ENCODE measurements at regions not wholly inside any gene's neighbourhood (a gene's known extent, or its start where the extent isn't known, plus 50 kb on each side); places are given as distances from the start of the nearest gene placed in this dataset.
"Not testable (repeated sequence)": the region's sequence is repeated elsewhere in the genome, so short reads cannot be mapped to it uniquely, and the experiment has no call there.

DNA sequence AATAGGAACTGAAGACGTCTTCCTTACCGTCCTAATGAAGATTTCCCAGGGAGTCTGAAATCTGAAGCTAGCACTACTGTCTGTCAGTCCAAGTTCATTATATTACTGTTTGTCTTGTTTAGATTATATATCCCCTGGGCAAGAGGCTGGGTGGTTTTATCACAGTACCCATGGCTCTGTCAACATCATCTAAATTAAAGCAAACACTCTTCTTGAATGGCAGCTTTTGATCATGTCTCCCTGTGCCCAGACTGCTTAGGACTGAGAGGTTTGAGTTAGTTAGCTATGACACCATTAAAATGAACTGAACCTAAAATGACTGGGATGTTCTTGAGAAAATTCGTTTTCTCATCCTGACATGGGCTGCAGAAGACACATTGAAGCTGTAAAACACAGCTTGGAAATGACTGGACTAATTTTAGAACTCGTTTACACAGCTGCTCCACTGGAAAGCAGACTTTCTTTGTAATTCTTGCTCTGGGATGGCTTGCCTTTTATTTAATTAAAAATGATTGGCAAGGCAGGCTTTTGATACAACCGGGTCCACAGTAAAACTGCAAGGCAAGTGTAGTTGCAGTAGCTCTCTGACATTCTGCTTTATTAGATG is 243.5 kb downstream of the MFSD1 start:
- DNase-seq (ENCODE audit: low read depth in 2 of 2), result no peak

DNA sequence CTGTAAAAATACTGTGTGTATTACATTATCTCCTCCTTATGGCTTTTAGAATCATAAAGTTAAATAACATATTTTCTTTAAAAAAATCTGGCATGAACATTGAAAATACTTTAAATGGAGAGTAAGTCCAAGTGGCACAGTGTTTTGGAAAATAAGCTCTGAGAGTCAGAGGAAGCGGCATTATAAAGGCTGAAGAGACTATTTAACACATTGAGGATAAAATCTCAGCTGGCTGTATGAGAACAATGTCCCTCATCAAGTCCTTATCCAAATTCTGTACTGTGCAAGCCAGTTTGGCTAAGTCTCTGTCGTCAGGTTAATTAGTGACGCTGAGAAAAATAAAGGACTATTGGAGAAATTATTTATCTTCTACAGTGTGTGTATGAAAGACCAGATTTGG is 245.5 kb downstream of the MFSD1 start:
- no peak for DNase-seq (ENCODE audit: low read depth in 2 of 2)

DNA sequence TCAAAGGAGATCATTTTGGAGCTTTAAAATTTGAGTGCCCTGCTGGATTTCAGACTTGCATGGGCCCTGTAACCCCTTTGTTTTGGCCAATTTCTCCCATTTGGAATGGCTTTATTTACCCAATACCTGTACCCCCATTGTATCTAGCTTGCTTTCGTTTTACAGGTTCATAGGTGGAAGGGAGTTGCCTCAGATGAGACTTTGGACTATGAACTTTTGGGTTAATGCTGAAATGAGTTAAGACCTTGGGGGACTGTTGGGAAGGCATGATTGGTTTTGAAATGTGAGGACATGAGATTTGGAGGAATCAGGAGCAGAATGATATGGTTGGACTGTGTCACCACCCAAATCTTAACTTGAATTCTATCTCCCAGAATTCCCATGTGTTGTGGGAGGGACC is 250.6 kb downstream of the MFSD1 start:
- not testable (repeated sequence) for DNase-seq (ENCODE audit: low read depth in 2 of 2)

DNA sequence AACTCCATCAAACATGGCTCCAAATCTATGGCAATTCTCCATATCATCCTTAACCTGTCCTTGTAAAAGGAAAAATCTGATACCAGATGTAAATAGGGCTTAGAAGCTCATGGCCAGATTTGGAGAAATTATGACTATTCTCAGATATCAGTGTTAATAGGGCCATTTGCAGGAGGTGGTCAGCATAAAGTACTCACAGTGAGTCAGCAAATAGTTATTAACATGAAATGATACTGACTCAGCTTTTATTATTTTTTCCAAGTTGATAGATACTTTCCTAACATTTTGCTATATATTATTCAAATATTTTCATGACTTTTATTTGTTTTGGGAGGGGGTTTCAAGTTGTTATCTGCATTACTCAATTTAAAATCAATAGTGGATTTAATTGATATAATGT is 255.8 kb downstream of the MFSD1 start:
- DNase-seq (ENCODE audit: low read depth in 2 of 2), result no peak

DNA sequence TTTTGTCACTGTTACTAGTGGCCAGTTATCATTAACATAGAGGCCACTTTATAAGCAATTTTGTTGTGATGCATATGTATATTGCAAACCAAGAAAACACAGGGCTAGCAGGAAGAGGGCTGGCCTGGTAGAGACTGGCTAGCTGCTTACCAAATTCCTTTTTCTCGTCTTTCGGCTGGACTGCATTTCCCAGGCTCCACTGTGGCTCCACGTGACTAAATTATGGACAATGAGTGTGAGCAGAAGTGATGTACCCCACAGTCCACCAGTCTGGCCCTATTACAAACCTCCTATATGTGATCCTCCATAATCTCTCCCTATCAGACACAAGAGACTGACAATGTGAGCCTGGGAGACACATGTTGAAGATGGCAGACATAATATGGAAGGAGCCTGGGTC is 257.0 kb downstream of the MFSD1 start:
- no peak for DNase-seq (ENCODE audit: low read depth in 2 of 2)

DNA sequence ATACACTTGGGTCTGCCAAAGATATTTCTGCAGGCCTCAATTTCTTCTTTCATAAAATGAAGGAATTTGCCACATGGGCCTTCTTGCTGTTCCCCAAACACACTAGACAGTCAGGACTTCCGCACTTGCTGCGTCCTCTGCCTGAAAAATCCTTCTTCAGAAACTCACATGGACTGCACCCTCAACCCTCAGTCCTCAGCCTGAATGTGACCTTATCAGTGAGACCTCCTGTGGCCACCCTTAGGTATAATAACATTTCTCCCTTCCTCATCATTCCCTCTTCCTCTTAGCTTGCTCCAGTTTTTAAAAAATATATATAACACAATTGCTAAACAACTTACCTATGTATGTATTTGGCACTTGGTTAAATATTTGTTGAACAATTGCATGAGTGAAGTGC is 257.5 kb downstream of the MFSD1 start:
- no peak for DNase-seq (ENCODE audit: low read depth in 2 of 2)

DNA sequence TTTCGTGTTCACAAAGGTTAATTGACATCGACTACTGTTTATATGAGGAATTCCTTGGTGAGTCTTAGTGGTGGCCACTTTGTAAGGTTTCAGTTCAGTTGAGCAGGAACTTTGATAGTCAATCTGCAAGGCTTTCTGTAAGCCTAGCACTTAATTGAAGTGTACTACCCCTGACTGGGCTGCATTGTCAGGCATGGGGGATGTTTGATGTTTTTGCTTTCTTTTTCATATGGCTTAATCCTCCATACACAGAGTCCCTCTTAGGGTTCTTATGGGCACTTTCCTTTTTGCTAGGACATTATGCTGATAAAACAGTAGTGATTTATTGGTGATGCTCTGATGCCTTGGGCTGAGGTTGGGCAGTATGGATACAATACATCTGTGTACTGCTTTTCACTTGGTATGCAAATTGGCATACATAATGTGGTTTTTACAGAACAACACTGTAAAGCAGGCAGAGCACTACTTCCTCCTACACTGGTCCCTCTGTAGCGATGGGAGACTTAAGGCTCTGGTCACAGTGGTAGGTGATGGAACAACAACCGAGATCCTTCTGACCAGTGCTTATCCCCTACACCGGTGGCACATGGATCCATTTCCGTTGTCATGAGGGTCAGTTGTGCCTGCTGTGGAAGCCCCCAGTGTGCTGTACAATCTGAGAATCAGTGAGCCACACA is 261.0 kb downstream of the MFSD1 start:
- DNase-seq (ENCODE audit: low read depth in 2 of 2), result no peak

DNA sequence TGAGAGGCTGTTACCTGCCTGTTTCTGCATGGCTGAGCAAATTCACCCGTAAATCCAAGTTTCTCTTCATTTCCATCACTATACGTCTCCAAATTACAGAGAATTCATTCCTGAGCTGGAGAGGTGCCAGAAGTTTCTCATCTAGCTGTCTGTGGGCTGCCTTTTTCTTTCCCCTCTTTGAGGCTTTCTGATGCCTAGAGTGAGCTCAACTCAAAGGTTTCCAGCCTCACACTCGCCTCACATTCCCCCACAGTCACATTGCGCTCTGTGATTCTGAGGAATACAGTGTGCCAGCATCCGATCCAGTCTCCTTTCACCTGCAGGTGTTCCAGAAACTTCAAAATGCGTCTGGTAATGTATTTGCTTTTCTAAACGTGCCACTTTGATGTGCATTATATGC is 267.2 kb downstream of the MFSD1 start, which contains the start of gene IQCJ:
Gene IQCJ (plus strand): TSS at position 229 of the 400 bp plus-strand sequence.
- no peak for DNase-seq (ENCODE audit: low read depth in 2 of 2)

DNA sequence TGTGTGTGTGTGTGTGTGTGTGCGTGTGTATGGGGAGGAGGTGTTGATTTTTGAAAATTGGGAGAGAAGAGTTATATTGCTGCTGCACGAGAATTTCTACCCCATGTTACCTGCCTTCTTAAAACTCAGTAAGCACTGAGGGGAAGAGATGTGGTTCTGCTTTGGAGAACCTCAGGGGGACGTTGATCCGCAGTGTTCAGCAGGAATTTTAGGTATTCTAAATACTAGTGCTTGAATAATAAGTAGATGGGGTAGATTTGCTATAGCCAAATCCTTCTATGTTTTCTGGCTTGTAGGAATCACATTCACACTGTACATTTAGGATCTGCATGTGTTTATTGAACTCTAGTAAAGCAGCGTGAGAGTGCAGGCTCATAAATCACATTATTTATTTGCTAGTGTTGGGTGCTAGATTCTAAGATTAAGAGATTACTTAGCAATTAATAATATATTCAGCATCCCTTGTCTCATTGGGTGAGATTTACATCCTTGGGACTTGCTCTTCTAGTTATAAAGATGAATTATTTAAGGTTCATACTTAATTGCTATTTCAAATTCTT is 268.1 kb downstream of the MFSD1 start:
- DNase-seq (ENCODE audit: low read depth in 2 of 2), result no peak

DNA sequence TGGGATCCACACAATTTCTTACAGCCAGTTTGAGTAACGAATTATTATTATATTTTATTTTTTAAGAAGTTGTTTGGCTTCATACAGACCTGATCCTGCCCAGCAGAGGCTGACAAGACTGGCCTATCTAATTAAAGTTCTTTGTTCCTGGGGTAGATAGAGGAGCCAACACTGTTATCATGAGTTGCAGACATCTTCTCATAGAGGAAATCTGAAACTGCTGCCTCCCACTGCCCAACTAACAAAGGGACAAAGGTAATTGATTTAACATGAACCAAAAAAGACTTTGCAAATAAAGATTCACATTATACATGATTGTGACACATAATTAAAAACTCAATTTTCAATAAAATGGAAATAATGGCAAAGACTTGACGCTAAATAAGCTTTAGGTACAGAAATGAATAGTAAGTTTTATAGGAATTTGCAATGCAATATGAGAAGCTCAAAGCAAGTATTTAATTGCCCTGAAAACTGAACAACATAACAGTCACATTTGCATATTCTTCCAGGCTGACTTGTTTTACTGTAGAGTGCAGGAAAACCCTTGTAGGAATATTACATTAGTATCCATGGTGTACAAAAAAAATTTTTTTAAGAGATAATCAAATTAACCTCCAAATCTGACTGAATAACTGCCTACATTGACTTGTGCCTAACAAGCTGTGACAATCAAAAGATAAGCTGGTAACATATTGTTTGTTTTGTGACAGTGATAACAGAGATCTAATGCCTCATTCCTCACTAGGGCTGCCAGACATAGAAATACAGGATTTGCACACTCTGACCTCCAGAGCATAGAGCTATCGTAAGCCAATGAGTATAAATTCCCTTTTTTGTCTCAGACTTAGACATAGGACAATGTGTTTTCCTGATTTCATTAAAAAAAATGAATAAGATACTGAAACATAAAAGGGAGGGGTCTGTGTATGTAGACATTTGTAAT is 273.2 kb downstream of the MFSD1 start:
- no peak for DNase-seq (ENCODE audit: low read depth in 2 of 2)

DNA sequence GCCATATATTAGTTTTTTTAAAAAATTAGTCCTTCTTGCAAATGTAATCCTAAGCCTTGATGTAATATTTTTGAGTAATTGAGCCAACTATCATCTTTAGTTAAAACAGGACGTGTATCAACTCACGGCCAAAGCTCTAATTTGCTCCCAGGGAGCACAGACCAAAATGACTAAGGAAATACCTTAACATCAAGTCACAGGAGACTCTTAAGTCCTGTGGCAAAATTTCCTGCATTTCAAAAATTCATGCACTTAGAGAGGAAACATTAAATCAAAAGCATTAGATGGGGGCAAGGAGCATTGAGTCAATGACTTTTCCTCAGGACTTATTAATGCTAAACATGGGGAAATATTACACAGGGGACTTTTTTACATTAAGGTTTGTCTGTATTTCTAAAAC is 276.0 kb downstream of the MFSD1 start:
- no peak for DNase-seq (ENCODE audit: low read depth in 2 of 2)

DNA sequence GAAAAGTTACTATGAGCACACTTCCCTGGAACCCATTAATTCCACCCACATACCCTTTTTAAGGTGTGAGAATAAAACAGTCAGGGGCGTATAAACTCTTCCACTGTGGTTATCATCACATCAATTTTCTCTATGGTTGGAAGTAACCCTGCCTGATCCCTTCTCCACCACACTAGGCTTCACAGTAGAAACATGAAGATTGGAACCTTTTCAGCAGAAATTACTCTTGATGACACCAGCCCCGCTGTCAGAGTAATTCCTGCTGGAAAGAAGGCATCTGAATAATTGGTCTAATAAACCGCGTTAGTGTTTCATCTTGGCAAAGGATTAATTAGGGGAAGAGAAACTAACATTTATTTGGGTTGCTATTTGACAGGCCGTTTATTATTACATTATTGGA is 278.4 kb downstream of the MFSD1 start:
- no peak for DNase-seq (ENCODE audit: low read depth in 2 of 2)

DNA sequence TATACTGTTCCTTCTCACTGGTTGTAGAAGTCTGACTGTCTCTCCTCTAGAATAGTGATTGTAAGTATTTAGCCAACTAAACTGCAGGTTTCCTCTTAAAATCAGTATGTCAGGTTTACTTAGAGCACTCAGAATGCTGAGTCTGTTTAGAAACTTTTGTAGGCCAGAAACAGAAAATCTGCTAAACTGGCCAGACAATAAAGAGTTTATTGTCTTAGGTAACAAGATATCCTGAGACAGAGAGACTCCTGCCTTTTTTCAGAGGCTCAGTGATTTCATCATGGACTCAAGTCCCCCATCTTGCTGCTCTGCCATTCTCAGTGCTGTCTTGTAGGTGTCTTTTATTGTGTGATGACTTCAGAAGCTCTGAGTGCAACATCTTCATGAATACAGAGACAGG is 279.0 kb downstream of the MFSD1 start:
- no peak for DNase-seq (ENCODE audit: low read depth in 2 of 2)

DNA sequence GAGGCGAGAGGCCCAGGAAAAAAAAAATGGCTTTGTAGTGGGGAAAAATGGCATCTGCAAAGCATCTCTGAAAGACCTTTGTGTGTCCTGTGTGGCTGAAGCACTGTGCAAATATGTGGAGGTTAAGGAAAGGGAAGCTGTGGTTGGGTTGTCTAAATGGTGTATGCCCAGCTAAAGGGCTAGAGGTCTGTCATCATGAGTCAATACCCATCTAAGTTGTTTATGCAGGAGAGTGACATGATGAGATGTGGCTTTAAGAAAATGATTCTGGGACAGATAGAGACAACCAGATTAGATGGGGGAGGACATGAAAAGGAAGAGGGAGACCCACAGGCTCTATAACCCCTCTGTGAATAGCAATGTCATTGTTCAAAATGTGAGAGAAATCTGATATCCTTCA is 280.7 kb downstream of the MFSD1 start:
- DNase-seq (ENCODE audit: low read depth in 2 of 2), result no peak

DNA sequence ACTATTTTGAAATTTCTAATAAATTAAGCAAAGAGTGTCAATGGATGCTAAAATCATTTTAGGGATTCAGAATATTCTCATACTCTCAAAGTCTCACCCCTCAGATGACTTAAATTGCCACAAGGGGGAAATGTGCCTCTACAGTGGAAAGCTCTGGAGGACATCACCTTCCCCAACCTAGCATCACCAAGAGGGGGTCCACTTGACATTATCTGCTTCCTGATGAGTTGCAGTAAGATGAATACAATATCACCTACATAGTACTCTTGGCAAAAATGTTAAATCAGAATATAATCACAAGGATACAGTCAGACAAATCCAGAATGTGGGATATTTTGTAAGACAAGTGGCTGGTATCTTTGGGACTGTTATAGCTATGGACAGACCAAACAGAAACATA is 290.1 kb downstream of the MFSD1 start:
- DNase-seq (ENCODE audit: low read depth in 2 of 2), result no peak

DNA sequence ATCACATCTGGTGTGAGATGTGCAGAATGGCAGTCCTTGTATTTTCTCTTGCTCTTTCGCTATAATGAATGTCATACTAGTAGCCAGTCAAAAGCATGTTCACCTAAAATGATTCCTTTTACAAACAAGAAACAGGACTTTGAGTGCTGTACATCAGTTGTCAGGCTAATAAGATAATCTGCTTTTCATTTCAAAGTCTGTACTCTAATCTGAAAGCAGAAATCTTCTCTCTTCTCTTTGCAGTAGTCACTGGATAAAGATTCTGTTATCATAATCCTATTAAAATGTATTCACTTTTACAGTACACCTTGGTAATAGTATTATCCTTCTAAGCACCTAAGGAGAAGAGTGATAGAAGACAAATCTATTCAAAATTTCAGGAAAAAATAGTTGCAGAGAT is 300.1 kb downstream of the MFSD1 start:
- no peak for DNase-seq (ENCODE audit: low read depth in 2 of 2)

DNA sequence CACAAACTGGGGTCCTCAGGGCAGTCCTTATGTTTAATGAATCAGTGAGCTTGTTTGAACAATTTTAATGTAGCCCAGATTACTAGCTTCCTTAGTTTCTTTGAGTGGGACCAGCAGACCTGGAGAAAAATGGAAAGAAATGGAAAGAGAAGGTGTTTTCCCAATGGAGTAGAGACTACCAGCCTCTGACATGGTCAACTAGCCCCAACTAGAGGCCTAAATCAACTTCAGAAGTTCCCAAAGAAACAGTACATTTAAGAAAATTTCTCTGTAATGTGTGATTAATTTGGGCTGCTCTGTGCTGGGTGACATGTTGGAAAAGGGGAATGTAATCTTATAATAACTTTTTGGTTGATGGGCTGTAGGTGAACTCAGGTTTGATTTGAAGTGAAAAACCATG is 310.9 kb downstream of the MFSD1 start:
- no peak for DNase-seq (ENCODE audit: low read depth in 2 of 2)

DNA sequence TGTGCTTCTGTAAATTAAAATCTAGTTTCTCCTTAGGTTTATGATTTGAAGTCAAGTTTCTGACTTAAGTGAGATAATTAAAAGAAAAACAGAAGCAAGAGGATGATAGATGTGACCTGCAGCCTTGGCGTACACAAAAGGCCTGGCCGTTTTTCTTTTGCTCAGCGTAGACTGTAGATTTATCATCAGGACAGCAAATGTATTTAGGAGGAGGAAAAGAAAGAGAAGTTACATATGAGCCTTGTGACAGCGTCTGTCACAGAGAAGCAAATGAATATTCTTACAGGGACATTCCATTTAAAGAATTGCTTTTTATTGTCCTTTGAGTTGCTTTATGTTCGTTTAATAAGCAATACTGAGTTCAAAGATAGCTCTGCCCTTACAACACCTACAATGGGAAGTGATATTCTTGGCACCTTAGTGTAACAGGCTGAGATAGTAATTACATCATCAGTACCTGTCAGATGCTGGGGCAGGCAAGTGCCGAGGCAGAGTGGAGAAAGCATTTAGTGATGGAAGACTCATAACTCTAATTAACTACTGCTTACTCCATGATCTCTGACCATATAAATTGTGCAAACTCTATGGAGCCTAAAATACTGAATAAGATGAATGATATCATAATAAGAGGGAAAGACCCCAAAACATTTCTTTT is 311.5 kb downstream of the MFSD1 start:
- no peak for DNase-seq (ENCODE audit: low read depth in 2 of 2)

DNA sequence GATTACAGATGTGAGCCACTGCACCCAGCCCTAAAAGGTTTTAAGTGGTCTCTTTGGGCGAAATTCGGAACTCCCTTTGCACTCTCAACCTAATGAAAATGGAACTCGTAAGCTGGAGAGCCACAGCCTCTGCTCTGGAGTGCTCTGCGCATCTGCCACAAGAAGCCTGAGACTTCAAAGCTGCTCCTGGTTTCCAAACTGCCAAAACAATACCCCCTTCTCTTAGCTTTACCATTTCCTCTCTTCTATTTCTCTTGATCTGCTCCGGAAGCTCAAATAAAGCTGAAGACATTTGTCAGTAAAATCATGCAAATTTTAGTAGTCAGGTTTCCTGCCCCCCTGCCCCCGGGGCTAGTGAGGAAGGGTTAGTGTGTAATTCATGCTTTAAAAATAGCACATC is 312.7 kb downstream of the MFSD1 start:
- no peak for DNase-seq (ENCODE audit: low read depth in 2 of 2)

DNA sequence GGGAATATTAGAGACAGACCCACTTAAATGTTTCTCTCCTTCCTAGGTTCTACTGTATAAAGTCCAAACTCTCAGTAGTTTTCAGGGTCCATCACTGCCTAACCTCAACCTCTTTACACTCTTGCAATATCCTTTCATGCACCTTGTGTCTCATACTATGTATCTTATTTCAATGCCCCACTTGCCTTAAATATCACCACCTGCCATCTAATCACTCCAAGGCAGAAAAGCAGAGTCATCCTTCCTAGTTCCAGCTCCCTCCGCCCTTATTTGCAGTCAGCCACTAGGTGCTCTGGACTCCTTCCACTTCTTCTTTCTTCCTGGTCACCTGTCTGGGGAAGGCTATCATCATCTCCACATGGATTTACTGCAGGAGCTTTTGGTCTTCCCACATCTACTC is 322.0 kb downstream of the MFSD1 start:
- no peak for DNase-seq (ENCODE audit: low read depth in 2 of 2)

DNA sequence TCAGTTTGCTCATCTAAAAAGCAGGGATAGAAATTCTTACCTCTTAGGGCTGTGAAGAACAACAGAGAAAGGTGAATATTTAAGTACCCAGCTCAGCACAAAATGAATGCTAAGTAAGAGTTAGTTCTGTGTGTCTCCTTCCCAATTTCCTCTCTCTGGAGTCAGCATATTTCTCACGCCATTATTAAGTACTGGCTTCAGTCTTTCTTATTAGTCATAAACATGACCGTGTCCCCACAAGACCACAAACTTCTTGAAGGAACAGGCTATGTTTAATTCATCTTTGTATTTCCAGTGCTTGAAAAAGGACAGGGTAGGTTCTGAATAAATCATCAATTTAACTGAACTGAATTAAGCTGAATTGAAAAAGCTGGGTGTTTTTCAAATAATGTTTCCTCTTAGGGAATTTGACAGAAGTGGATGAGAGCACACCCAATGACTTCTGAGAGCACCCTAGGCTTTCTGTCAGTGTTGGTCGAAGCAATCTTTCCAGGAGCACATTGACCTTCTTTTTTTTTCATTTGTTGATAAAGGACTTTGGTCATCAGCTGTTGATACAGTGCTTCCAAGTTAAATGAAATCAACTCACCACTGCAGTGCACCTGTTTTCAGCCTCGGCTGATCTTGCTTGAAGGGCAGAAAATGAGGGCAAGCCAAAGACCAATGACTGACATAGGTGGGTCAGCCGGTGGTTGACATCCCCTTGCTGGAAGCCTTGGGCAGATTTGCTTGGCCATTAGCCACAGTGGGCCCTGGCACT is 324.6 kb downstream of the MFSD1 start:
- no peak for DNase-seq (ENCODE audit: low read depth in 2 of 2)

Data from stimulated activated CD8-positive, alpha-beta memory T cell treated with anti-CD3 and anti-CD28 coated beads, Interleukin-2, amount 100 ng/mL, for 48 hours (primary cell).